Jurkat, Clone E6-1 (cell line): ENCODE measurements at regions not wholly inside any gene's neighbourhood (a gene's known extent, or its start where the extent isn't known, plus 50 kb on each side); places are given as distances from the start of the nearest gene placed in this dataset.

Source experiments
- DNase-seq: peaks from one replicate; pipeline ENCODE4 v3.0.0-alpha.2; 2011; ENCODE audit warnings: low read depth, low spot score
- H3K4me3 ChIP-seq: 2 replicates; pipeline ENCODE4 v1.5.1; 2011; ENCODE audit warnings: mild to moderate bottlenecking, low read length, control low read depth, moderate library complexity

DNA sequence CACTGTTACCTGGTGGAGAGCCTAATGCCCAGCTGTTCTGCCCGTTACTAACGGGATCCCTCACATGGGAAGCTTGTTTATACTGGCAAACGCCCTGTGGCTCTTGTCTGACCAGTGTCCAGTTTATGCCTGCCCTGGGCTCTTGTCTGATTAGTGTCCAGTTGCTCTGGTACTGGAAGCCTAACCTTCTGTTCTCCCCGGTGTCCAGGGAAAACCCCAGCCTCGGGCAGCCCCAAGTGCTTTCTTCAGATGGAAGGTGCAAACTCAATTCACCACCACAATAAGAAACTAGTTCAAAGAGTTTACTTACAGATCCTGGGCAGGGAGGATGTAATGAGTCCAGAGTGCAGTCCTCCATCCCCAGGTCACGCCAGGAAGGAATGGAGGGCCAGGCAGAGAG, 148.4 kb downstream of the TBXT start:
- no peak overlapping the region for H3K4me3 ChIP-seq
- DNase-seq: no peak

DNA sequence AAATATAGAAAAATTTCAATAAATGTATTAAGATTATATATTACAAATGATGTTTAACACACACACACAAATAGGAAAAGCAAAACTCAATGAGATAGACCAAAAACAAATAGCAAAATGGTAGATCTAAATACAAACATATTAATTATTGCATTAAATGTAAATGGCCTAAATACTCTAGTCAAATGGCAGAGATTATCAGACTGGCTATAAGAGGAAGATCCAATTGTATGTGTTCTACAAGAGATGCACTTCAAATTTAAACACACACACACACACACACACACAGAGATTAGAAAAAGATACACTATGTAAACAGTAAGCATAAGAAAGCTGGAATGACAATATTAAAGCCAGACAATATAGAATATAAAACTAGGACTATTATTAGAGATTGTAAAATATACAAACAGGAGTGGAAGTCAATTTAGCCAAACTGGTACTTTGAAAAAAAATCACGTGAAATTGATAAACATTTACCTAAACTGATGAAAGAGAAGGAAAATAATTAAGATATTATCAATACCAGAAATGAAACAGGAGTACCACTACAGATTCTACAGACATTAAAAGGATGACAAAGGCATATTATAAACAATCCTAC, 150.5 kb downstream of the TBXT start:
- DNase-seq: no peak
- no peak overlapping the region for H3K4me3 ChIP-seq

DNA sequence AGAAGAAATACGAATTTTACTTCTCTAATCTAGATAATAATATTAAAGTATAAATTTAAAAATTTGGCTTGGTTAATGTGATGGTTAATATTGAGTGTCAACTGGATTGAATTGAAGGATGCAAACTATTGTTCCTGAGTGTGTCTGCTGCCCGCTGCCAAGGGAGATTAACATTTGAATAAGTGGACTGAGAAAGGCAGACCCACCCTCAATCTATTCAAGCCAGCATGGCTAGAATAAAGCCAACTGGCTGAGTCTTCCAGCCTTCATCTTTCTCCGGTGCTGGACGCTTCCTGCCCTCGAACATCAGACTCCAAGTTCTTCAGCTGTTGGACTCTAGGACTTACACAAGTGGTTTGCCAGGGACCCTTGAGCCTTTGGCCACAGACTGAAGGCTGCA, 152.7 kb downstream of the TBXT start:
- H3K4me3 ChIP-seq: no peak overlapping the region
- DNase-seq: no peak

DNA sequence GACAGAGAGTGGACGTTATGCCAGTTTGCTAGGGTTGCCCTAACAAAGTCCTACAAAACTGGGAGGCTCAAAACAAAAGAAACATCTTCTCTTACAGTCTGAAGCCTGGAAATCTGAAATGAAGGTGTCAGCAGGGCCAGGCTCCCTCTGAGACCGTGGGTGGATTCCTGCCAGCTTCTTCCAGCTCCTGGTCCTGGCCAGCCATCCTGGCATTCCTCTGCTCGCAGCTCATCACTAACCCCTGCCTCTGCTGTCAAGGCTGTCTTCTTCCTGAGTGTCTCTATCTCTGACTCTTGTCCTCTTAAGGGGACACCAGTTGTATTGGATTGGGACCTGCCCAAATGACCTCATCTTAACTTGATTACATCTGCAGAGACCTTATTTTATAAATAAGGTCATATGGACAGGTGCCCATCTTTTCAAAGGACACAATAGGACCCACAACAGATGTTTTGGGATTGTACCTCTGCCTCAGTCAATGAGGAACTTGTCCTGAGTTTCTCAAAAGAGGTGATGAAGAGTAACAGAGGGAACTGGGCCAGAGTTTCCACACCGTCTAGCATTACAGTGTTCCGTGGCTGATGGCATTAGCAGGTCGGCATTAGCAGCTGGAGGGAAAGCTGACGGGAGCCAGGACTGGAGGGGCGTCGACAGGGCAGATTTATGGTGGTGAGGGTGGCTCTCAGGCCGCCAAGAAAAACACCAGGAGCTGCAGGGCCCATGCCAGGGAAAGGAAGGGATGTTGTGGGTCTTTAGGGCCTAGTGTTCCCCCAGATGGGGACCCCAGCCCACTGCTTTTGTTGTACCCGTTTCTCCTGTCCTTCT, 157.3 kb downstream of the TBXT start:
- DNase-seq: no peak

DNA sequence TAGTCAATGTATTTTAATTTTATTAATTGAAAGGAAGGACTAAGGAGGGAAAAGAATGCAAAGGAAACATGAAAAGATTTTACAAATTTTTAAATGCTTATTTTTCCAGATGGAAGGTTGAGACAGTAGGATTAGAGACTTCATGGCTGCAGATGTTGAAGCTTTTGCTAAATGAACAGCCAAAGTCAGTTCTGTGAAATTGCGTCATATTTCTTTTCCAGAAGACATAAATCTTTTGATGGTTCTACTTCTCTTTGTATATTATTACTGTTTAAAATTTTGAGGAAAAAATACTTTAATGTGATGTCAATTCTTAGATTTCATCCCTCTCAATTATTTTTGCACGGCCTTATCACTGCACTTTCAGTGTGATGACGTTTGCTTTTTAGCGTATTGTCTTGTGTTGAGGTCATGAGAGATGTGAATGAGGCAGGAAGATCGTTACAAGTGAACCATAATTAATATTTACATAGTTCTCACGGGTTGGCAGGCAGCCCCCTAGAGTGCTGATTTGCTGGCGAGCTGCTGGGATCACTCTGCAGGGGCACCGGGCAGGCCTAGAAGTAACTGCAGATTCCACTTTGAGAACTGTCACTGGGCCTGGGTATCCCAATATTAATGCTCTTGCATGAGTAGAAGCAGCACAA, 158.1 kb downstream of the TBXT start:
- DNase-seq: no peak
- peak overlapping the region; percentile 59 for H3K4me3 ChIP-seq

More for the DNA sequence above, 157.3 kb downstream of the TBXT start:
- no peak overlapping the region for H3K4me3 ChIP-seq

DNA sequence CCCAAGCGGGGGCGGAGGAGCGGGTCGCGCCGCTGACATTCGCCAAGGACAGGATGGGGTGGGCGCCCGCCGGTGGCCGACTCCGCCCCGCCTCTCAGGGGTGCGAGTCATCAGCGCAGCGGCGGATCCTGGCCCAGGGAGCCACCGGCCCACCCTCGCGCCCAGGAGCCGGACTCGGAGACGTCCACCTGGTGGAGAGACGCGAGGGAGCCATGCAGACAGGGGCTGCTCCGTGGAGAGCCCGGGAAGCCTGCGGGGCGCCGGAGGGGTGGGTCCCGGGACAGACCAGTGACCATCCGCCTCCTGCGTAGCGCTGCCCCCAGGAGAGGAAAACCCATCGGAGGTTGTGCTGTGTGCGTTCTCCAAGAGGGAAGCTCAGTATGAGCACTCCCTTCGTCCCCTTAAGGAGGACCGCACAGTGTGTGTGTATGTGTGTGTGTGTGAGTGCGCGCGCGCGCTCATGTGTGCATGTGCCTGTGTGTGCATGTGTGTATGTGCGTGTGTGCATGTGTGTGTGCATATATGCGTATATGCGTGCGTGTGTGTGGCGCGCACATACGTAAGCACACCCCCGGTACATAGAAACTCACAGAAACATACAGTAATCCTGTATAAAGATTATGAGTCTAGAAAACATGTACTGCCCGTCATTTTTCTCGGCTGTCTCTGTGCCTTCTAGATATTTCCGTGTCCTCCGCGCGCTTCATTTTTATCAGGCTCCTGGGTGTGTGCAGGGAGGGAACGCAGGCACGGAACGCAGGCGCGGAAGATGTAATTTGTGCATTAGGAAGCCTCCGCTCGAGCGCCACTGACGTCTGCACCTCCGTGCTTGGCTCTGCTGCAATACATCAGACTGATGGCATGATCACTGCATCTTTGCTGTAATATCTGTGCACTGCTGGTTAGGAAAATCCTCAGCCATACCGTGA, 158.9 kb downstream of the TBXT start:
- peak overlapping the region; percentile 59 for H3K4me3 ChIP-seq
- peak; percentile 51 for DNase-seq

DNA sequence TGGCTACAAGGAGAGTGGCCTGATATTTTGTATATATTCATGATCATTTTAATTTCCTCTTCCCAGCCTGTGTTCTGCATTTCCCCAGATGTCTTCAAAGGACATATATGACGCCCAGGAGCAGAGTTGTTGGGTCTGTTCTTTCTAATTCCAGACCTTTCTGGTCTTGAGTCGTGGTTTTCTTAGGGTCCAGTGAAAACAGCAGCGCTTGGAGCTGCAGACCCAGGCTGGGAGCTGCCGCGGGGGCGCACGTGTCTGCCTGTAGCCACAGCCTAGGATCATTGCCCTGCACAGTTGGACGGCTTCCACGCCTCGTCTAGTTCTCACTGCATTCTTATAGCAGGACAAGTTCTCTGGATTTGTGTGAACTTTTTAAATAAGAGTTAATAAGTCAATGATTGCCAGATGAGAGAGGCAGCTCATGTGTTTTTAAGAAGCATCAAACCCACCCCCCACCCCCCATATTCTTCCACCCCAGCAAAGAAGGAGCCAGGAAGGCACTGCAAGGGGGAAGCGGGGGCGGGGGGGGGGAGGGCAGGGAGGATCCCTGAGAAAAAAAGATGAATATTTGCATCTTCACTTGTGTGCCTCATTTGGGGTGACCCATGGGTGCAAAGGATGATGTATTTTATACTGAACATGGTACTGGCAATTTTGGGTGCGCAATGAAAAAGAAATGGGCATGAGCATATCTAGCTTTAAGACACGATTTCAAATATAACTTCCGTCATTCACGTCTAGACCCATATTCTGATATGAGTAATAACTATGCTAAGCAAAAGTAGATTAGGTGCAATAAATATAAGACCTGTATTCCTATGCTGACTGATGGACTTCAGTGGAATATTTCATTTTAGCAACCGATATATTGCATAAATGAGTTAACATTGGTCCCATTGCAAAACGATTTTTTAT, 160.0 kb downstream of the TBXT start:
- no peak for DNase-seq
- no peak overlapping the region for H3K4me3 ChIP-seq

DNA sequence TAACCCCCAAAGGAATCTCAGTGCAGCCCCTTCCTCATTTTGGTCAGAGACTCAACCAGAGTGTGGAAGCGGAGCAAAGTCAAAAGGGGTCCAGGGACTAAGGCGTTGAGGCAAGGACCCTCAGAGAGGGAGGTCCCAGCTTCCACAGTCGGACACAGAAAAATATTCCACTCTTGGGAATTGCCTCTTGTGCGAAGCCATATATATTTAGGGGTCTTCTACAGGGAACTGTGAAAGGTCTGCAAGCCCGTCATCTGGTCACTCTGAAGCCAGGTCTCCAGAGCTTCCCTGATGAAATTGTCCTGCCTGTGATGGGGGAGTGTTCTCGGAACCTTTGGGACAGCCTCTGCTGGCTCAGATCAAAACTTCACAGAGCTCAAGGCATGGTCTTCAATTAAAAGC, 160.8 kb downstream of the TBXT start:
- H3K4me3 ChIP-seq: no peak overlapping the region; the same call in 1 of the 2 replicates
- DNase-seq: no peak

DNA sequence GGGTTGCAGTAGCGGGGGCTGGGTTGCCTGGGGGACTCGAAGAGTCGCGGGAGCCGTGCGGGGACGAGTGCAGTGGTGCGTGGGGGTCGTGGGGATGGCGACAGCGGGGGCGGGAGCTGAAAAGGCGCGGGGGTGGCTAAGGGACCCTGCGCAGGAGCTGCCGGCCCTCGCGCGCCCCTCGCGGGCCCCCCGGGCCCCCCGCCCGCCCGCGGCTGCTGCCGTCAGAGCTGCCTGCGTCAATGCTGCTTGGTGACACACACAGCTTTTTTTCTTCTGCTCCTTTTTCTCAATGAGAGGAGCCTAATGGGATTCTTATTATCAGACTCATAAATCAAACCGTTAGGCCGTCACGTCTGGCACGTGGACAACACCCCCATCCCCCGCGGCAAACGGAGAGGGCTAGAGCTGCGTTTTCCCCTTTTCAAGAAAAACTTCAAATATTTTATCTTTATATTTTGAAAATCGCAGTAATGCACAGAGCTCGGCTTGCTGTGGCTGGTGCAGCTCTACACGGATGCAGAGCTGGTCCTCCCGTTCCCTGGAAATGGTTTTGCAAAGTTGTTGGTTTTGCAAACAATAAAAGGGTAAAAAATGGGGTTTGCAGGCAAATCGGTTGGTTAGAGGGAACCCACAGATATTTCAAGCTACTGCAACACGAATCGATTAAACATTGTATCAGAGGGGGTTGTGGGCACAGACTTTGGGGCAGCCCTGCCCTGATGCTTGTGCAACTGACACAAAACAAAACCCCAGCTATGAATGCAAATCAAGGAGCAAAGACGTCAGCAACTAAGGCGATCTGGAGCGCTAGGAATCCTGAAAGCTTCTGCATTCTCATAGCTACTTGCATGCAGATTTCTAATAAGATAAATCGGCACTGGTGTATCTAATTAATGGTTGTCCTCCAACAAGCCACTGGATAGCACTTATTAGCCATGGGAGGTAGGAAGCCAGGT, 161.4 kb downstream of the TBXT start:
- peak overlapping the region; percentile 48 for H3K4me3 ChIP-seq
- DNase-seq: no peak

DNA sequence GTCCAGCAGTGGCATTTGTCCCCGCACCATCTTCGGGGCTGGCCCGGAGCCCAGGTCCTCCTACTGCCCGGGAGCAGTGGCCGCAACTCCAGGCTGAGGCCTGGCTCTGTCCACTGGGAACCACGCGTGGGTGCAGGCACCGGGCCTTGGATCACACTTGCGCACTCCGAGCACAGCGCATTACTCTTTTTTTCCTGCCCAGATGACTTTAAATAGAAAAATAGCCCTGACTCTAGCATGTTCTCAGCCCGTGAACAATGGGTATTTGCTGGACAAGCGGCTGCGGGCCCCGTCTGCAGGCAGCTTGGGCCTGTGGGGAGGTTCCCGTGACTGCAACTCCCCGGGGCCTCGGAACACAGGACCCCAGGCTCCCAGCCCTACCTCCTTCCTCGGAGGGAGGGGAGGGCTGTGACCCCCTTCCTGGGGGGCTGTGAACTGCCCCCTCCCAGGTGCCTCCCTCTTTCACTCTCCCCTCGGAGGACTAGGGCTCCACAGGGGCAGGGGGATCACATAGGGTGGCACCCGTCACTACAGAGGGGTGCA, 162.2 kb downstream of the TBXT start:
- DNase-seq: no peak
- no peak overlapping the region for H3K4me3 ChIP-seq

DNA sequence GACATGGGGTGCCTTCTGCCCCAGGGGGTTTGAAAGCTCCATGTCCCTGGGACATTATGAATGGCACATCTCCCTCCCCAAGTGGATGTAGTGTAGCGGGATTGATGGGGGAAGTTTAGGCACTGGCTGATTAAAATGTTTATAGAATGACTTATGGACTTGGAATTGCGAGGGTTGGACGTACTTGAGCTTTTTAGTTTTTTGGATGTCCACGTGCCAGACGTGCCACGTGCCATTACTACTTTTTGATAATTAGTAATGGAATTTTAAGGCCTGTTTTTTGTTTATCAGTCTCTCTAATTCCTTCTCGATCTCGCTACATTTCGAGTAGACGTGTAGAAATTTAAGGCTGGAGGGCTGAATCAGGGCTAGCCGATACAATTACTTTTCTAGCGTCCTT, 162.8 kb downstream of the TBXT start:
- H3K4me3 ChIP-seq: no peak overlapping the region
- no peak for DNase-seq

DNA sequence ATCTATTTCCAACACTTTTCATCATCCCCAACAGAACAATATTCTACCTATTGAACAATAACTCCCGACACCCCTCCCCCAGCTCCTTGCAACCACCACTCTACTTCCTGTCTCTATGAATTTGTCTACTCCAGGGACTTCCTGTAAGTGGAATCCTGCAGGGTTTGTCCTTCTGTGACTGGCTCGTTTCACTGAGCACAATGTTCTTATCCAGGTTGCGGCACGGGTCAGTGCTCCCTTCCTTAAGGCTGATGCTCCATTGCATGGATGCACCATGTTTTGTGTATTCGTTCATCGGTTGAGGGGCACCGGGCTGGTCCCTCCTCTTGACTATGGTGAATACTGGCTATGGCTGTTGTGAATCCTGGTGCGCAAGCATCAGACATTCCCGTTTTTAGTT, 163.2 kb downstream of the TBXT start:
- no peak overlapping the region for H3K4me3 ChIP-seq
- DNase-seq: no peak

DNA sequence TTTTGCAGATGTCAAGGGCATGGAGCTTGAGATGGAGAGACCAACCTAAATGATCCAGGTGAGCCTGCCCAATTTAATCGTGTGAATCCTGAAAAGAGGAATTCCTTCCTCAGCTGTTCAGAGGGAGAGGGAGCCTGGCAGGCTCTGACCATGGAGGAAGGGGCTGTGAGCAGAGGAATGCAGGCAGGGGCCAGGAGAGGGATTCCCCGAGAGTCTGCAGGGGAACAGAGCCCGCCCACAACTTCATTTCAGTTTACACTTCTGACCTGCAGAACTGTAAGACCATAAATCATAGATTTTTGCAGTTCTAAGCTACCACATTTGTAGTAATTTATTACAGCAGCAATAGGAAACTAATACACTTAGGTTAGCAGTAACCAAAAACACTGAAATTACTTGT, 164.1 kb downstream of the TBXT start:
- no peak for DNase-seq

DNA sequence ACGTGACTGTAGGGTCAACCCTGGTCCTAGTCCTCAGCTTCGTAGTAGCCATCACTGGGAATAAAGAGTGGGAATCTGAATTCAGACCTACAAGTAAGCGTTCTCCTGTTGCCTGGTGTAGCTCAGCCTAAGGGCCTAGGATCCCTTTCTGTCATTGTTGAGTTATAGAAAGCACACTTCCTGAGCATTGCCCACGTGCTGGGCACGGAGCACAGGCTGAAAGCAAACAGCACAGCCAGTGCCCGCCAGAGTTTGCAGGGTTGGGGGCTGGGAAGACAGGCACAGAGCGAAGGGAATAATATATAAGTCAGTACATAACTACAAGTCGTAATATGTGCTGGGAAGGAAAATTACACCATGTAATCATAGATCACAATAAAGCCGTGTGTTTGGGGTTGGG, 166.3 kb downstream of the TBXT start:
- no peak for DNase-seq
- no peak overlapping the region for H3K4me3 ChIP-seq

More for the DNA sequence above, 164.1 kb downstream of the TBXT start:
- H3K4me3 ChIP-seq: no peak overlapping the region

DNA sequence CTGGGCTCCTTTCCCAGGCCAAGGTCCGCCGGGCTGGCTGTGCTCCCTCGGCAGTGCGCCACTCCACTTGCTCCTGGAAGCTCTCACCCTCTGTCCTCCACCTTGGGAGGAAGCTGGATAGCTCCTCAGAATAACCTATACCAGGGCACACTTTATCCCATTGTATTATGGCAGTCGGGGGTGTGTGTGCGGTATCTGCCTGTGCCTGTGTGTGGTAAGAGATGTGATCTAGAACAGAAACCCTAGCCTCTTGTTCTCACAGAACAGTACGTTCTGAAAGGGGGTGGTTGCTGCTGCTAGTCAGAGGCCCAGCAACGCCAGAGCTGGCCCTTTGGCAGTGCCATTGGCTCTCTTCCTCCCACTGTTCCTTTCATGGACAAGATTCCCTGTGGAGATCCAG, 168.4 kb downstream of the TBXT start:
- no peak overlapping the region for H3K4me3 ChIP-seq
- DNase-seq: no peak

DNA sequence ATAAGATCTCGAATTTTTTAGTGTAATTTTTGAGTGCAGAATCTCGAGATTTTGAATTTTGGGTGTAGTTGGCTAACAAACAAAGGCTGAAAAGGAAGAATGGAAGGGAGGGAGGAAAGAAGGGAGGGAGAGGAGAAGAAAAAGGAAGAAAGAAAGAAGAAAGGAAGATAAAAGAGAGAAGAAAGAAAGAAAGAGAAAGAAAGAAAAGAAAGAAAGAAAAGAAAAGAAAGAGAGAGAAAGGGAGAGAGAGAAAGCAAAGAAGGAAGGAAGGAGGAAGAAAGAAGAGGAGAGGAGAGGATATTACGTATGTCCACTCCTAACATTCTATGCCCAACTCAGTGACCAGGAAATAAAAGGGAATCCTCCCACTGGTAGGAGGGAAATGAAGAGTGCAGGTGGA, 169.6 kb downstream of the TBXT start:
- no peak for DNase-seq
- H3K4me3 ChIP-seq: no peak overlapping the region

DNA sequence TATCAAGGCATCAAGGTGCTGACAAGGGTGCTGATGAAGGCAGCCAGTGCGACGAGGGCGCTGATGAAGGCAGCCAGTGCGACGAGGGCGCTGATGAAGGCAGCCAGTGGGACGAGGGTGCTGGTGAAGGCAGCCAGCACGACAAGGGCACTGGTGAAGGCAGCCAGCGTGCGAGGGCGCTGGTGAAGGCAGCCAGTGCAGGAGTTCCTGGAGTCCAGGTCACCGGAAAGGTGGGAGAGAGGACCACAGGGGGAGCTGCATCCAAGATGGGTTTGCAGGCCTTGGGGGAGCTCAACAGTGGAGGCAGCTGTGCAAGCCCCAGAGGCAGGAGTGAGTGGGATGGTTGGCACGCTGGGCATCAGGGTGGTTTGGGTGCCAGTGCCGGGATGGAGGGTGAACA, 176.3 kb downstream of the TBXT start:
- DNase-seq: no peak
- H3K4me3 ChIP-seq: no peak overlapping the region
